ENCODE measurements at regions not wholly inside any gene's neighbourhood (a gene's known extent, or its start where the extent isn't known, plus 50 kb on each side); places are given as distances from the start of the nearest gene placed in this dataset.

DNA sequence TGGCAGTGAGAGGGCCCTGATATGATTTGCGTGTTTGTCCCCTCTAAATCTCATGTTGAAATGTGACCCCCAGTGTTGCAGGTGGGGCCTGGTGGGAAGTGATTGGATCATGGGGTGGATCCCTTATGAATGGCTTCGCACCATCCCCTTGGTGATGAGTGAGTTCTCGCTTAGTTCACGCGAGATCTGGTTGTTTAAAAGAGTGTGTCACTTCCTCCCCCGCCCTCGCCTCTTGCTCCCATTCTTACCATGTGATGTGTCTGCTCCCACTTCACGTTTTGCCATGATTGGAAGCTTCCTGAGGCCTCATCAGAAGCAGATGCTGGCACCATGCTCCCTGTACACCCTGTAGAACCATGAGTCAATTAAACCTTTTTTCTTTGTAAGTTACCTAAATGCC lies 319.9 kb upstream of the ID2 start:
- H3K27ac Mint-ChIP-seq: no peak overlapping the region
- H3K9me3 Mint-ChIP-seq: no peaks in the 10 kb centered on the region
- no peak overlapping the region for H3K4me3 Mint-ChIP-seq
- H3K36me3 Mint-ChIP-seq (ENCODE audit: low read depth): no peaks in the 10 kb centered on the region
- peaks cover 16% of the 10 kb centered on the region for H3K27me3 Mint-ChIP-seq (ENCODE audit: low read depth)
- TF ChIP-seq, protein P1, sequence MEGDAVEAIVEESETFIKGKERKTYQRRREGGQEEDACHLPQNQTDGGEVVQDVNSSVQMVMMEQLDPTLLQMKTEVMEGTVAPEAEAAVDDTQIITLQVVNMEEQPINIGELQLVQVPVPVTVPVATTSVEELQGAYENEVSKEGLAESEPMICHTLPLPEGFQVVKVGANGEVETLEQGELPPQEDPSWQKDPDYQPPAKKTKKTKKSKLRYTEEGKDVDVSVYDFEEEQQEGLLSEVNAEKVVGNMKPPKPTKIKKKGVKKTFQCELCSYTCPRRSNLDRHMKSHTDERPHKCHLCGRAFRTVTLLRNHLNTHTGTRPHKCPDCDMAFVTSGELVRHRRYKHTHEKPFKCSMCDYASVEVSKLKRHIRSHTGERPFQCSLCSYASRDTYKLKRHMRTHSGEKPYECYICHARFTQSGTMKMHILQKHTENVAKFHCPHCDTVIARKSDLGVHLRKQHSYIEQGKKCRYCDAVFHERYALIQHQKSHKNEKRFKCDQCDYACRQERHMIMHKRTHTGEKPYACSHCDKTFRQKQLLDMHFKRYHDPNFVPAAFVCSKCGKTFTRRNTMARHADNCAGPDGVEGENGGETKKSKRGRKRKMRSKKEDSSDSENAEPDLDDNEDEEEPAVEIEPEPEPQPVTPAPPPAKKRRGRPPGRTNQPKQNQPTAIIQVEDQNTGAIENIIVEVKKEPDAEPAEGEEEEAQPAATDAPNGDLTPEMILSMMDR (IDR thresholded peaks at IDR 0.05; ENCODE audit: unreplicated experiment in 3 of 3): no peak
- peaks cover 6% of the 10 kb centered on the region for H3K4me1 Mint-ChIP-seq

DNA sequence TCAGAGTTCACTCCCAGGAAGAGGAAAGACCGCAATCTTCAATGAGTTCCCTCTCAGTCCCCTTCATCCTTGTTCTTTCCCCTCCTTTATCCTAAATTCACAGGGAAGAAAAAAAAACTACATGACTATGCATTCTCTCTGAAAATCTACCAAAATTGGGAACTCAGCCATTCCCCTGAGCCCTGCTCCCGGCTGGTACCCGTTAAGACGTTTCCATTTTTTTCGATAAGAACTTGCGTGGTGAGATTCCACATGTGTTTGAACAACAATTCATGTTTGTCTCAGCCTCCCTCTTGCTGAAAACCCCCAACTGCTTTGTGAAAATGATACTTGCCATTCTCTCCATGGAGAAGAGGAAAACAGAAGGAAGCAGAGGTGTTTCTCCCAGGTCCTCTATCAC lies 318.7 kb upstream of the ID2 start:
- Mint-ChIP-seq H3K36me3 (ENCODE audit: low read depth) (no peaks in the 10 kb centered on the region), H3K9me3 (no peaks in the 10 kb centered on the region), H3K4me3 (no peak overlapping the region), H3K4me1 (peaks cover 3% of the 10 kb centered on the region), H3K27me3 (ENCODE audit: low read depth) (peaks cover 16% of the 10 kb centered on the region), H3K27ac (no peak overlapping the region)
- TF ChIP-seq, protein P1 (IDR thresholded peaks at IDR 0.05; ENCODE audit: unreplicated experiment in 3 of 3): no peak

DNA sequence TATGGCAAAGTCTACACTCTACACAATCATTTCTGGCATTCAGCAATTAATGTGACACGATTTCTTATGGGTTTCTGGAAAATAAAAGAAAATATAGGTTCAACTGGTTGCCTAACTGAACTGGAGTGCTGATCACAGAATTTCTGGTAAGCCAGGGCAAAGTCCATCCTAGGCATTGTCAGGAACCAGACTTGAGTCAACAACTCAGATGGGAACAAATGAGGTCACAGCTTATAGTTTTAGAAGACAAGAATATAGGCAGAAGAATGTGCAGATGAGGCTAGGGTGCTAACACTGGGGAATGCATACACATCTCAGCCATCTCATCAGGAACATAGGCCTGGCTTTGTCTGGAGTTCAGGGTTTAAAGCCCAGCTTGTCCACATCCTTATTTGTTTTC lies 317.2 kb upstream of the ID2 start:
- Mint-ChIP-seq H3K27me3 (ENCODE audit: low read depth) (peaks cover 12% of the 10 kb centered on the region), H3K27ac (no peak overlapping the region), H3K4me3 (no peak overlapping the region), H3K4me1 (no peaks in the 10 kb centered on the region), H3K36me3 (ENCODE audit: low read depth) (no peaks in the 10 kb centered on the region), H3K9me3 (no peaks in the 10 kb centered on the region)
- TF ChIP-seq, protein P1 (IDR thresholded peaks at IDR 0.05; ENCODE audit: unreplicated experiment in 3 of 3): no peak

DNA sequence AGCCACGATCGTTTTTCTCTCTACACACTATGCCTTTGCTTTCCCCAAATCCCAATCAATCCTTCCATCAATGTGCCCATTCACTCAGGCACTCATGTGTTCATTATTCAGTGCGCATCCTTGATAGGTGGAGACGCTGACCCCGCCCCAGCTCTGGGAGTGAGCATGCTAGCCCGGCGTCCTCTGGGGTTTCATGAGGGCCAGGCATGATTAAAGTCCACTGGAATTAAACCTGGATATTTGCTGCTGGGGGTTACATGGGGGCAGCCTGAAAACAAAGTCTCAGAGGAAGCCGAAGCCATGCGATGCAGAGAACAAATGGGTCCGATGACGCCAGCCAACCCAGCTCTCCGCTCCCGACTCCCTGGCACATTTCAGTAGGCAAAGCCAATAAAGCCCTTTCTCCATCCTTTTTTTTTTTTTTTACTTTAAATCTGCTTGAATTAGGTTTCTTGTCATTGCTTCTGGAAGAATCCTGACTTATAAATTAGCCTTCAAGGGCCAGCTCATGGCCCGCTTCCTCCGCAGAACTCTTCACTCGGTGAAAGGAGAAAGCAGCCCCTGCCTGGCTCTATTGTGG lies 316.4 kb upstream of the ID2 start:
- TF ChIP-seq, protein P1 (IDR thresholded peaks at IDR 0.05; ENCODE audit: unreplicated experiment in 3 of 3): no peak
- H3K4me1 Mint-ChIP-seq: no peaks in the 10 kb centered on the region
- H3K9me3 Mint-ChIP-seq: no peaks in the 10 kb centered on the region
- H3K36me3 Mint-ChIP-seq (ENCODE audit: low read depth): no peaks in the 10 kb centered on the region
- H3K4me3 Mint-ChIP-seq: no peak overlapping the region
- H3K27me3 Mint-ChIP-seq (ENCODE audit: low read depth): peaks cover 12% of the 10 kb centered on the region
- no peak overlapping the region for H3K27ac Mint-ChIP-seq

DNA sequence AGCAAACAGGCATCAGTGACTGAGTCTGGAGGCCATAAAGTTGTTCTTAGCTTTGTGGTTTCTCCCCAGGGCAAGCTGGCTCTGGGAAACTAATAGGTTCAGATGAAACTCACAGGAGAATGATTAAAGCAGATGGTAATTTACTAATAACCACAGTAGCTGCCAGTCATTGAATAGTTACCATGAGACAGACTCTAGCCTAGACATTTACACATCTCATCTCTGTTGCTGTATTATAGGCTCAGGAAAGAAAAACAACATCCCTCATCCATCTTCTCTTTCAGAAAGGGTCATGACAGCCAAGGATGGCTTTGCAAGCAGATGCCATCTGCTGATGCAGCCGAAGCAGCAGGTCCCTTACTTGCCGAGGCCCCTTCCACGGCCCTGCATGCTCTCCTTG lies 314.0 kb upstream of the ID2 start:
- Mint-ChIP-seq H3K27ac (no peak overlapping the region), H3K27me3 (ENCODE audit: low read depth) (peaks cover 4% of the 10 kb centered on the region), H3K4me3 (no peak overlapping the region), H3K36me3 (ENCODE audit: low read depth) (peaks cover 4% of the 10 kb centered on the region), H3K9me3 (peaks cover 4% of the 10 kb centered on the region), H3K4me1 (no peaks in the 10 kb centered on the region)
- TF ChIP-seq, protein P1 (IDR thresholded peaks at IDR 0.05; ENCODE audit: unreplicated experiment in 3 of 3): no peak

DNA sequence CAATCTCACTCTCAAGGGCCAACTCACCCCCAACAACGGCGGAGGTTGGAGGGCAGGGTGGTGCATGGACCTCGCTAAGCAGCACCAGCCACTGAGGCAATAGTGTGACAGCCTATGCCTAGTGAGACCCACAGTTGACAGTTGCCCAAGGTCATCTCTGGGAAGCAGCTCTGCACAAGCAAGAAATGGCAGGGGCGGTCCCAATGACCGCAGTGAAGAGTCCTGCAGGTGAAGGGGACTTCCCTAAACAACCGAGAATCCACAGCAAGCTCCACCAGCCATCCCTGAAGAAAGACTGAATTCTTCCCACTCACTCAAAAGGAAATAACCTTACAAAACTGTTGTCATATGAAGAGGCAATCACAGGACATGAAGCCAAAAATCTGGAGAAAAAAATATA lies 313.4 kb upstream of the ID2 start:
- H3K36me3 Mint-ChIP-seq (ENCODE audit: low read depth): peaks cover 8% of the 10 kb centered on the region
- TF ChIP-seq, protein P1 (IDR thresholded peaks at IDR 0.05; ENCODE audit: unreplicated experiment in 3 of 3): no peak
- H3K27ac Mint-ChIP-seq: no peak overlapping the region
- peaks cover 4% of the 10 kb centered on the region for H3K27me3 Mint-ChIP-seq (ENCODE audit: low read depth)
- no peak overlapping the region for H3K4me3 Mint-ChIP-seq
- H3K4me1 Mint-ChIP-seq: no peaks in the 10 kb centered on the region
- H3K9me3 Mint-ChIP-seq: peaks cover 9% of the 10 kb centered on the region

Measured in nephron (organoid).